ENCODE measurements at regions not wholly inside any gene's neighbourhood (a gene's known extent, or its start where the extent isn't known, plus 50 kb on each side); places are given as distances from the start of the nearest gene placed in this dataset.
"Not testable (repeated sequence)": the region's sequence is repeated elsewhere in the genome, so short reads cannot be mapped to it uniquely, and the experiment has no call there.

- H3K27me3 ChIP-seq (ENCODE audit: control insufficient read depth, insufficient read depth, low read length): no peaks in the 10 kb centered on the region
- H4K20me1 ChIP-seq (ENCODE audit: control insufficient read depth, extremely low read depth, insufficient read depth, low read length): no peaks in the 10 kb centered on the region
- no peaks in the 10 kb centered on the region for H3K36me3 ChIP-seq (ENCODE audit: control insufficient read depth, insufficient read depth, low read length)
- peak overlapping the region; percentile 74 for H3K27ac ChIP-seq (ENCODE audit: insufficient read depth, low read length)
- H3K4me2 ChIP-seq (ENCODE audit: extremely low read depth, insufficient read depth, low read length): peak overlapping the region; percentile 7
- H3K4me1 ChIP-seq (ENCODE audit: control insufficient read depth, extremely low read depth, insufficient read depth, low read length): no peaks in the 10 kb centered on the region
- no peaks in the 10 kb centered on the region for H3K79me2 ChIP-seq (ENCODE audit: control insufficient read depth, insufficient read depth, low read length)
- H3K9me3 ChIP-seq (ENCODE audit: control insufficient read depth, insufficient read depth, low read depth, low read length): no peaks in the 10 kb centered on the region
- H2AFZ ChIP-seq (ENCODE audit: low read length): peak overlapping the region; percentile 26
- H3K4me3 ChIP-seq (replicated peaks in 1 of 4; ENCODE audit: control extremely low read depth in 1 of 4, insufficient read depth in 1 of 4, low read depth in 3 of 4, low read length in 4 of 4): no peak overlapping the region
- DNase-seq (ENCODE audit: low read depth in 2 of 2): peak; percentile 87 to 97
- no peak overlapping the region for H3K9ac ChIP-seq (ENCODE audit: insufficient read depth, low read length)
- TF ChIP-seq EZH2 (IDR thresholded peaks at IDR 0.05; ENCODE audit: low read length, missing control alignments): no peak
Observed at GRCh38 chrX:73916931-73917667, 64.6 kb upstream of the XIST start.

GRCh38 chrX:73916489-73916888 lies 64.0 kb upstream of the XIST start:
- no peak overlapping the region for H3K4me3 ChIP-seq (replicated peaks in 1 of 4; ENCODE audit: control extremely low read depth in 1 of 4, insufficient read depth in 1 of 4, low read depth in 3 of 4, low read length in 4 of 4)
- no peaks in the 10 kb centered on the region for H3K36me3 ChIP-seq (ENCODE audit: control insufficient read depth, insufficient read depth, low read length)
- no peaks in the 10 kb centered on the region for H3K4me1 ChIP-seq (ENCODE audit: control insufficient read depth, extremely low read depth, insufficient read depth, low read length)
- H3K79me2 ChIP-seq (ENCODE audit: control insufficient read depth, insufficient read depth, low read length): no peaks in the 10 kb centered on the region
- no peak overlapping the region for H3K4me2 ChIP-seq (ENCODE audit: extremely low read depth, insufficient read depth, low read length)
- no peaks in the 10 kb centered on the region for H3K27me3 ChIP-seq (ENCODE audit: control insufficient read depth, insufficient read depth, low read length)
- H3K9me3 ChIP-seq (ENCODE audit: control insufficient read depth, insufficient read depth, low read depth, low read length): no peaks in the 10 kb centered on the region
- H4K20me1 ChIP-seq (ENCODE audit: control insufficient read depth, extremely low read depth, insufficient read depth, low read length): no peaks in the 10 kb centered on the region
- H3K9ac ChIP-seq (ENCODE audit: insufficient read depth, low read length): no peak overlapping the region
- no peak overlapping the region for H2AFZ ChIP-seq (ENCODE audit: low read length)
- H3K27ac ChIP-seq (ENCODE audit: insufficient read depth, low read length): peak overlapping the region; percentile 74
- TF ChIP-seq EZH2 (IDR thresholded peaks at IDR 0.05; ENCODE audit: low read length, missing control alignments): no peak
- TF ChIP-seq, protein P1, sequence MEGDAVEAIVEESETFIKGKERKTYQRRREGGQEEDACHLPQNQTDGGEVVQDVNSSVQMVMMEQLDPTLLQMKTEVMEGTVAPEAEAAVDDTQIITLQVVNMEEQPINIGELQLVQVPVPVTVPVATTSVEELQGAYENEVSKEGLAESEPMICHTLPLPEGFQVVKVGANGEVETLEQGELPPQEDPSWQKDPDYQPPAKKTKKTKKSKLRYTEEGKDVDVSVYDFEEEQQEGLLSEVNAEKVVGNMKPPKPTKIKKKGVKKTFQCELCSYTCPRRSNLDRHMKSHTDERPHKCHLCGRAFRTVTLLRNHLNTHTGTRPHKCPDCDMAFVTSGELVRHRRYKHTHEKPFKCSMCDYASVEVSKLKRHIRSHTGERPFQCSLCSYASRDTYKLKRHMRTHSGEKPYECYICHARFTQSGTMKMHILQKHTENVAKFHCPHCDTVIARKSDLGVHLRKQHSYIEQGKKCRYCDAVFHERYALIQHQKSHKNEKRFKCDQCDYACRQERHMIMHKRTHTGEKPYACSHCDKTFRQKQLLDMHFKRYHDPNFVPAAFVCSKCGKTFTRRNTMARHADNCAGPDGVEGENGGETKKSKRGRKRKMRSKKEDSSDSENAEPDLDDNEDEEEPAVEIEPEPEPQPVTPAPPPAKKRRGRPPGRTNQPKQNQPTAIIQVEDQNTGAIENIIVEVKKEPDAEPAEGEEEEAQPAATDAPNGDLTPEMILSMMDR (conservative IDR thresholded peaks at IDR 0.05 in 1 of 2, IDR thresholded peaks at IDR 0.05 in 1 of 2; ENCODE audit: low read depth in 1 of 2, low read length in 2 of 2): no peak
- no peak for DNase-seq (ENCODE audit: low read depth in 2 of 2)

DNA sequence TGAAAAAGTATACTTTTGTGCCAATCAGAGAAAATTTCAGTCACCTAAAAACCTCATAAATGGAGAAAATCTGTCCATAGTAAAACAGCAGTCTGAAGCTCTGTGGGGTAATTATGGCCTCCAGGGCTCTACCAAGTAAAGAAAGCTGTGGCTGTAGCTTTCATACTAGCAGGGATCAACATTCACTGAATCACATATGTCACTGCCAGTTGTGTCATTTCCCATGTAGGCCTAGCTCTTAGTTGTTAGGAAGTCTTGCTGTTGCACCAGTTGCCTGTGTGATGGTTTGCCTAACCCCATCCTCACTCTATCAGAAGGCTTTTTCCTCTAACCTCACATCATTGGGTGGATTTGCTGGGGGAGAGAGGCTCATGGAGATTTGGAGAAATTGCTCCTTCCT lies 62.3 kb upstream of the XIST start:
- H3K36me3 ChIP-seq (ENCODE audit: control insufficient read depth, insufficient read depth, low read length); H3K79me2 ChIP-seq (ENCODE audit: control insufficient read depth, insufficient read depth, low read length); DNase-seq (ENCODE audit: low read depth in 2 of 2); H3K9ac ChIP-seq (ENCODE audit: insufficient read depth, low read length); H4K20me1 ChIP-seq (ENCODE audit: control insufficient read depth, extremely low read depth, insufficient read depth, low read length); H3K9me3 ChIP-seq (ENCODE audit: control insufficient read depth, insufficient read depth, low read depth, low read length); H2AFZ ChIP-seq (ENCODE audit: low read length); H3K27ac ChIP-seq (ENCODE audit: insufficient read depth, low read length); H3K4me1 ChIP-seq (ENCODE audit: control insufficient read depth, extremely low read depth, insufficient read depth, low read length); H3K27me3 ChIP-seq (ENCODE audit: control insufficient read depth, insufficient read depth, low read length); H3K4me3 ChIP-seq (replicated peaks in 1 of 4; ENCODE audit: control extremely low read depth in 1 of 4, insufficient read depth in 1 of 4, low read depth in 3 of 4, low read length in 4 of 4); H3K4me2 ChIP-seq (ENCODE audit: extremely low read depth, insufficient read depth, low read length): not testable (repeated sequence)

DNA sequence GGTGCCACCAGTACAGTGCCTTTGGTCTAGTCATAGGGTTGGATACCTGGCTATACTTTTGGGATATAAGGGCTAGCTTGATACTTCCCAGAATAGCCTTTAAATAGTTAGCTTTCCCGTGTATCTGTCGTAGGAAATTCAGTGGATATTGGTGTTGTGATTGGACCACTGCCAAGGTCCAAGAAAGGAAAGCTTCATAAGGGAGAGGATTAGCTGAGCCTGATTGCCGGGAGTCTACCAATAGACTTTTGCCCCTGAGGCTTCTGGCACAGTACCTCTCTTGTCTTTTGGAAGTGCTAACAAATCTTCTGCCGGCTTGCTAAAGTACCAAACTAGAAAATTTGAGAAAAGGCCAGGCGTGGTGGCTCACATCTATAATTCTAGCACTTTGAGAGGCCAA lies 61.1 kb upstream of the XIST start:
- H3K4me2 ChIP-seq (ENCODE audit: extremely low read depth, insufficient read depth, low read length): no peak overlapping the region
- H3K36me3 ChIP-seq (ENCODE audit: control insufficient read depth, insufficient read depth, low read length): no peaks in the 10 kb centered on the region
- H4K20me1 ChIP-seq (ENCODE audit: control insufficient read depth, extremely low read depth, insufficient read depth, low read length): no peaks in the 10 kb centered on the region
- H3K9ac ChIP-seq (ENCODE audit: insufficient read depth, low read length): no peak overlapping the region
- H3K4me3 ChIP-seq (replicated peaks in 1 of 4; ENCODE audit: control extremely low read depth in 1 of 4, insufficient read depth in 1 of 4, low read depth in 3 of 4, low read length in 4 of 4): no peak overlapping the region
- no peaks in the 10 kb centered on the region for H3K9me3 ChIP-seq (ENCODE audit: control insufficient read depth, insufficient read depth, low read depth, low read length)
- H3K4me1 ChIP-seq (ENCODE audit: control insufficient read depth, extremely low read depth, insufficient read depth, low read length): no peaks in the 10 kb centered on the region
- H2AFZ ChIP-seq (ENCODE audit: low read length): no peak overlapping the region
- no peaks in the 10 kb centered on the region for H3K27me3 ChIP-seq (ENCODE audit: control insufficient read depth, insufficient read depth, low read length)
- no peak overlapping the region for H3K27ac ChIP-seq (ENCODE audit: insufficient read depth, low read length)
- DNase-seq (ENCODE audit: low read depth in 2 of 2): peak; percentile 53
- TF ChIP-seq, protein P1 (conservative IDR thresholded peaks at IDR 0.05 in 1 of 2, IDR thresholded peaks at IDR 0.05 in 1 of 2; ENCODE audit: low read depth in 1 of 2, low read length in 2 of 2): no peak
- TF ChIP-seq EZH2 (IDR thresholded peaks at IDR 0.05; ENCODE audit: low read length, missing control alignments): no peak
- no peaks in the 10 kb centered on the region for H3K79me2 ChIP-seq (ENCODE audit: control insufficient read depth, insufficient read depth, low read length)

DNA sequence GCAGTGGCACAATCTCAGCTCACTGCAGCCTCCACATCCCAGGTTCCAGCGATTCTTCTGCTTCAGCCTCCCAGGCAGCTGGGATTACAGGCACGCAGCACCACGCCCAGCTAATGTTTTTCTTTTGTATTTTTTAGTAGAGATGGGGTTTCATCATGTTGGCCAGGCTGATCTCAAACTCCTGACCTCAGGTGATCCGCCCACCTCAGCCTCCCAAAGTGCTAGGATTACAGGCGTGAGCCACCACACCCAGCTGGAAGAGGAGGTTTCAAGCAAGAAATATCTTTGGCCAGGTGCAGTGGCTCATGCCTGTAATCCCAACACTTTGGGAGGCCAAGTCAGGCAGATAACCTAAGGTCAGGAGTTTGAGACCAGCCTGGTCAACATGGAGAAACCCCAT lies 59.4 kb upstream of the XIST start:
- H3K4me2 ChIP-seq (ENCODE audit: extremely low read depth, insufficient read depth, low read length); H3K9ac ChIP-seq (ENCODE audit: insufficient read depth, low read length); H4K20me1 ChIP-seq (ENCODE audit: control insufficient read depth, extremely low read depth, insufficient read depth, low read length); H3K9me3 ChIP-seq (ENCODE audit: control insufficient read depth, insufficient read depth, low read depth, low read length); H3K36me3 ChIP-seq (ENCODE audit: control insufficient read depth, insufficient read depth, low read length); H3K4me3 ChIP-seq (replicated peaks in 1 of 4; ENCODE audit: control extremely low read depth in 1 of 4, insufficient read depth in 1 of 4, low read depth in 3 of 4, low read length in 4 of 4); H3K4me1 ChIP-seq (ENCODE audit: control insufficient read depth, extremely low read depth, insufficient read depth, low read length); H3K27me3 ChIP-seq (ENCODE audit: control insufficient read depth, insufficient read depth, low read length); DNase-seq (ENCODE audit: low read depth in 2 of 2); H3K27ac ChIP-seq (ENCODE audit: insufficient read depth, low read length); H2AFZ ChIP-seq (ENCODE audit: low read length); H3K79me2 ChIP-seq (ENCODE audit: control insufficient read depth, insufficient read depth, low read length): not testable (repeated sequence)
